HG03045 (cell line): ENCODE measurements at regions not wholly inside any gene's neighbourhood (a gene's known extent, or its start where the extent isn't known, plus 50 kb on each side); places are given as distances from the start of the nearest gene placed in this dataset.

ENCODE experiments used
- ATAC-seq: cut with Tn5 transposase; IDR thresholded peaks from one replicate; pipeline ENCODE4 v1.9.1; 2021; ENCODE audit warnings: mild to moderate bottlenecking, moderate library complexity; ENCODE audit not compliant: unreplicated experiment

GRCh38 chr7:94264756-94265155 is 129.9 kb upstream of the COL1A2 start:
- no peak for ATAC-seq

GRCh38 chr7:94265456-94265855 is 129.2 kb upstream of the COL1A2 start:
- ATAC-seq, result no peak

- ATAC-seq, result no peak
Observed at GRCh38 chr7:94266238-94266644, 128.5 kb upstream of the COL1A2 start.

- ATAC-seq, result no peak
Observed at GRCh38 chr7:94270772-94271171, 123.9 kb upstream of the COL1A2 start.

- ATAC-seq, result no peak
Observed at GRCh38 chr7:94272821-94273583, 121.7 kb upstream of the COL1A2 start.

- no peak for ATAC-seq
Observed at GRCh38 chr7:94274828-94275227, 119.9 kb upstream of the COL1A2 start.

- no peak for ATAC-seq
Observed at GRCh38 chr7:94276027-94276426, 118.7 kb upstream of the COL1A2 start.

GRCh38 chr7:94276795-94277194 is 117.9 kb upstream of the COL1A2 start:
- ATAC-seq, result no peak

GRCh38 chr7:94277236-94277635 is 117.5 kb upstream of the COL1A2 start:
- ATAC-seq, result no peak

- ATAC-seq, result no peak
Observed at GRCh38 chr7:94280851-94281250, 113.8 kb upstream of the COL1A2 start.

- ATAC-seq, result no peak
Observed at GRCh38 chr7:94284104-94284503, 110.6 kb upstream of the COL1A2 start.

- ATAC-seq, result no peak
Observed at GRCh38 chr7:94286111-94286510, 108.6 kb upstream of the COL1A2 start.

- ATAC-seq, result no peak
Observed at GRCh38 chr7:94288096-94288495, 106.6 kb upstream of the COL1A2 start.

- ATAC-seq, result no peak
Observed at GRCh38 chr7:94289071-94289470, 105.6 kb upstream of the COL1A2 start.

- no peak for ATAC-seq
Observed at GRCh38 chr7:94294471-94295131, 100.1 kb upstream of the COL1A2 start.

- ATAC-seq, result no peak
Observed at GRCh38 chr7:94295850-94296249, 98.8 kb upstream of the COL1A2 start.

GRCh38 chr7:94296881-94297280 is 97.8 kb upstream of the COL1A2 start:
- no peak for ATAC-seq

GRCh38 chr7:94297397-94297838 is 97.3 kb upstream of the COL1A2 start:
- no peak for ATAC-seq

GRCh38 chr7:94298943-94299342 is 95.8 kb upstream of the COL1A2 start:
- ATAC-seq, result no peak

GRCh38 chr7:94300176-94300835 is 94.4 kb upstream of the COL1A2 start:
- ATAC-seq, result no peak

GRCh38 chr7:94301024-94301586 is 93.6 kb upstream of the COL1A2 start:
- no peak for ATAC-seq

- no peak for ATAC-seq
Observed at GRCh38 chr7:94303118-94303517, 91.6 kb upstream of the COL1A2 start.
